ENCODE measurements at regions not wholly inside any gene's neighbourhood (a gene's known extent, or its start where the extent isn't known, plus 50 kb on each side); places are given as distances from the start of the nearest gene placed in this dataset.

GRCh38 chr5:125325488-125326149 lies 579.2 kb upstream of the ZNF608 start:
- TF ChIP-seq POLR2A (IDR thresholded peaks at IDR 0.05; ENCODE audit: low read length) = no peak
- TF ChIP-seq GATA1 (IDR thresholded peaks at IDR 0.05; ENCODE audit: low read depth, low read length) = no peak

Measured in erythroblast (primary cell).